NOMO-1 treated with dmso at 0.1 percent for 144 hours (cell line): ENCODE measurements at regions not wholly inside any gene's neighbourhood (a gene's known extent, or its start where the extent isn't known, plus 50 kb on each side); places are given as distances from the start of the nearest gene placed in this dataset.
"Not testable (repeated sequence)": the region's sequence is repeated elsewhere in the genome, so short reads cannot be mapped to it uniquely, and the experiment has no call there.

Source experiments
- DNase-seq: peaks from one replicate; lab custom pipeline; 2025; ENCODE audit not compliant: unreplicated experiment; lab: John Stamatoyannopoulos, UW

DNA sequence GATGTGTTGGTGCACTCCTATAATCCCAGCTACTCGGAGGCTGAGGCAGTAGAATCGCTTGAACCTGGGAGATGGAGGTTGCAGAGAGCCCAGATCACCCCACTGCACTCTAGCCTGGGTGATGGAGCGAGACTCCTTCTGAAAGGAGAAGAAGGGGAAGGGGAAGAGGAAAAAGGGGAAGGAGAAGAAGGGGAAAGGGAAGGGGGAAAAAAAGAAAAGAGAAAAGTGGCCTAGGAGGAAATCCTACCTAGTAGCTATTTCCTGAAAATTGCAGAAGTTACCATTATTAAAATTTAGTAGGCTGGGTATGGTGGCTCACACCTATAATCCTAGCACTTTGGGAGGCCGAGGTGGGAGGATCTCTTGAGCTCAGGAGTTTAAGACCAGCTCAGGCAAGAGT, 67.4 kb downstream of the ARRDC3 start:
- DNase-seq, result no peak

DNA sequence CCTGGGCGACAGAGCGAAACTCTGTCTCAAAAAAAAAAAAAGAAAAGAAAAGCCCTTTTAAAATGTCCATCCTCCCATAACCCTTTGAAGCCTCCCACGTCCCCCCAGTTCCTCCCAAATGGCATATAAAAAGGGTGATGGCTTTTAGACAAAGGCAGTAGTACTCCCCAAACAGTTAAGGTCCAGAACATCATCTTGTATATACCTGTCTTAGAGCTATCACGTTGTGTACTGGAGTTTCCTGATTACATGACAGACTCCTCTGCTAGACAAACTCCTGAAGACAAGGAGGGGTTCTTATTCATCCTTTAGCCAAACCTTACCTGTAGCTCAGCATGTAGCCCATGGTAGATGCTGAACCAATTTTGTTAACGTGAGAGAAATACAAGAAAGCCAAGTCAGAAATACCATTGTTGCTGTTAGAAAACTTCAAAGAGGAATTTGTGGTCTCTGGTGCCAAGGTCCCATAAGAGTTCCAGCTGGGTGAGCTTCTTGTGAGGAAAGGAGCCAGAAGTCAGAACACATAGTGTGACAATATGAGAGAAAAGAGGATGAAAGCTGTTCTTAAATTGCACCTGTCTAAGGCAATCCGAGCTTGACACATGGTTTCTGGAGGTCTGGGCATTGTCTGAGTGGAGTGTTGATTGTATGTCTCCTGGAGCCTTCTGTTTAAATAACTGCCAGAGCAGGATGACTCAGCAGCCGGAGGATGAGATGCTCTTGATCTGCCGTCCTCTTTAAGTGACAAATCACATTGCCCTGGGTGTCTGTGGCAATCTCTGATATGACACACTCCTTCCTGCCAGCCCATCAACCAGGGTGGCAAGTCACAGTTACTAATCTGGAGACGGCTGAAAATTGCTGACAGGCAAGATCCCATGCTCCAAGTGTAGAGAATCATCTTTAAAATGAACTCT, 69.1 kb downstream of the ARRDC3 start:
- DNase-seq, result peak; percentile 96

DNA sequence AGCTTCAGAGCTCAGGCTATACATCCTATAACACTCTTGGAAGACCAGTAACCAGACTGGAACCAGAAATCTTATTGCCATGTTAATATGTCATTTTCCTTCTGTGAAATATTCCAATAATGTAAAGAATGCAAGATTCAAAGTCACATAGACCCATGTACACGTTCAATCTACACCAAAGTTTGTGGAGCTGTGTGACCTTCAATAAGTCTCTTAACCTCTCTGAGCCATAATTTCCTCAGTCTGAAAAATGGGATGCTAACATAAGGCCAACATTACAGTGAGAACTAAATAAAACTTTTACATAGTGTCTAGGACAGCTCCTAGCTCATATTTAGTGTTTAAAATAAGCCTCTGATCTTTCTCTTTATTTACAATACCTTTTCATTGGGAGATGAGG, 70.4 kb downstream of the ARRDC3 start:
- DNase-seq, result no peak

DNA sequence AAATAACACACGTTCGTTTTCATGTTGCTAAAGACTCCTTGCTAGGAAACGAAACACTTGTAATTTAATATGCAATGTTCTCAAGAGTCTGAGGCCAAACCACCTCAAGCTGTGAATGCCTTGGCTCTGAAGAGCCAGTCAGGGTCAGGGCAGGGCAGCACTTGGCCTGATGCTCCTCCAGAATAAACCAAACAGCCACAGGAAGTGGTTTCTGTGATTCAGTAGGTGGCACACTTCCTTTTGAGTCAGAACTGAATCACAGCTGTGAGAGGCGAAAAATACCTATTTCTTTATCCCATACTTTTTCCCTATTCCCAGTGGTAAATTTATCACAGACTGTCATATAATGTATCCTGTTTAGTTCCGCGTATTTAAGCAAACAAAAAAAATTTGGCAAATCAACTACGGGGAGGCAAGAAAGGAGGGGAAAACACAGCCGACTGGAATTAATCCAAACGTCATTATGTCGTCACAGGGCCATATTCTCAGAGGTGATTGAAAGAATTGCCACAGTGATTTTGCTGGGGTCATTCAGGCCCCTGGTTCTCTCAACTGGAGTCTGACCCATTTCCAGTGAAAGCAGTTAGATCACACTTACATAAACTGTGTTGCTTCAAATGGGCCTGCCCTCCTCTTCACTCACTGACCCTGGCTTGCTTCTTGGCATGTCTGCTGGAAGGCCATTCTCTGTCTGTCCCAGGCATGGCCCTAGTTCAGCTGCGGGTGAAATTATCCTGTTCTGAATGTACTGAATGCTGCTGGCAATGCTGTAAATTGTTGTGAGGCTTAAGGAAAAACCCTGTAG, 71.2 kb downstream of the ARRDC3 start:
- DNase-seq, result peak; percentile 80

DNA sequence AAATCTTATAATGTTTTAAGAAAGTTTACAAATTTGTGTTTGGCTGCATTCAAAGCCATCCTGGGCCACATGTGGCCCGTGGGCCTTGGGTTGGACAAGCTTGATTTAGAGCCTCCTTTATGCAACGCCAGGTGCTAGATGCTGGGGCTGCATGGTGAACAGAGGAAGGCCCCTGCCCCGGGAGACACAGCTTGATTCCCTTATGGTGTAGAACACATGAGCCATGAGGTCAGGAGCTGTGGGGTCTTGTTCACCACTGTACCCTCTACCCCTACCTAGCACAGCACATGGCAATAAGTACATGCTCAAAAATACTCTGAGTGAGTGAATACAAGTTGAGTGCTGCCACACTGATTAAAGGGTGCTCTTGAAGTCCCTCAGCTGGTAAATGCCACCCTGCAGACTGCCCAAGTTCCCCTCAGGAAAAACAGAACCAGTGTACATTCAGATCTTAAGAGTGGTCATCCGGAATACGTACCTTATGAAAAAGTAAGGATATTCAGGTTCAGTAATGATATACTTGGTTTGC, 71.9 kb downstream of the ARRDC3 start:
- DNase-seq, result no peak

DNA sequence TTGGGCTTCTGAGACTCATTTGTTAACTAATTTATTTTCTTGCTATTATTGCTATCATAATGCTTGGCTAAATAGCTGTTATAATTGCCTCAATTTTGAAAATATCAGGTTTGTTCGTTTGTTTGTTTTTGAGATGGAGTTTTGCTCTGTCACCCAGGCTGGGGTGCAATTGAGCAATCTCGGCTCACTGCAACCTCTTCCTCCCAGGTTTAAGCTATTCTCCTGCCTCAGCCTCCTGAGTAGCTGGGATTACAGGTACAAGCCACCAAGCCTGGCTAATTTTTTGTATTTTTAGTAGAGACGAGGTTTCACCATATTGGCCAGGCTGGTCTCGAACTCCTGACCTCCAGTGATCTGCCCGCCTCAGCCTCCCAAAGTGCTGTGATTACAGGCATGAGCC, 75.0 kb downstream of the ARRDC3 start:
- DNase-seq, result not testable (repeated sequence)

DNA sequence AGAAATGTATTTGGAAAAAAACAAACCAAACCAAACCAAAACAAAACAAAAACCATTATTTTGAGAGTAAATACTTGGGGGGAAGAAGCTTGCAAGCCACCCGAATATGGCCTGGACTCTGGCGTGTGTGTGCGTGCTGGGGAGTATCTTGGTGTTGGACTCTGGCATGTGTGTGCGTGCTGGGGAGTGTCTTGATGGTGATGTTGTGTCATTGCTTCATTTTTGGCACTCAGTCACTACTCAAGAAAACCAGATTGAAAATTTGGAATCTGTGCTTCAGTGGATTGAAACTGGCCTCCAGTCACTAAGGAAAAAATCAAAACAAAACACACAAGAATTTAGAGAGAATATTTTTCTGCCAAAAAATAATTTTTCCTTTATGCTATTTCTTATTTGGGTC, 76.1 kb downstream of the ARRDC3 start:
- DNase-seq, result no peak

DNA sequence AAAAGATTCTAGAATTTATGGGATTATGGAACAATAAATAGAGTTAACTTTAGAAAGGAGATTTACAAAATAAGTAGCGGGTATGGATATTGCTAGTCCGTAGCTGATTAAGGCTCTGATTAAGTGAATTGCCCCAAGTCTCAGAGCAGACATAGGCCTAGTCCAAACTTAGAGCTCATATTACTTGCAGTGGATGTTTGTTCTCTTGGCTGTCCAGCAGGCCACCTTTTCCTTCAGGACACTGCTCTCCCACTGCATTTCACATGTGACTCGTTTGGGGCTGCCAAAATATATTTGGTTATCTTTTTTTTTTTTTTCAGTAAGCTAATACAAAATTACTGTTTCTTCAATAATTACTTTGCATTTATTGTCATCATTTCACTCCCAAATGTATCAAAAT, 76.6 kb downstream of the ARRDC3 start:
- no peak for DNase-seq

DNA sequence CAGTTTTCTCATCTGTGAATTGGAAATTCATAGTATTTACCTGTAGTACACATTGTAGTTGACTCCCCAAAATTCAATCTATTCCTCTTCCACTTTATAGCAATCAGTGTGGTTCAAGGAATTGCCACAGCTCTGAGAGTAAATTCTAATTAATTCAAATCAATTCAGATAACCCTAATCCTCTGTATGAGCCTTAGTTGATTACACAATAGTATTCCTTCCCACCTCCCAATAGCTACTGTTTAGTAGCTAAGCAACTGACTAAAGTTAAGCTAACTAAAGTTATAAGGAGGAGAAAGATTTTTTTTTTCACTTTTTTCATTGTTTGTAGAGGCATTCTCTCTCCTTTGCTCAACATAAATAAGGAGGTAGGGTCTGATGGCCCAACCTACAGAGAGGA, 77.5 kb downstream of the ARRDC3 start:
- no peak for DNase-seq

DNA sequence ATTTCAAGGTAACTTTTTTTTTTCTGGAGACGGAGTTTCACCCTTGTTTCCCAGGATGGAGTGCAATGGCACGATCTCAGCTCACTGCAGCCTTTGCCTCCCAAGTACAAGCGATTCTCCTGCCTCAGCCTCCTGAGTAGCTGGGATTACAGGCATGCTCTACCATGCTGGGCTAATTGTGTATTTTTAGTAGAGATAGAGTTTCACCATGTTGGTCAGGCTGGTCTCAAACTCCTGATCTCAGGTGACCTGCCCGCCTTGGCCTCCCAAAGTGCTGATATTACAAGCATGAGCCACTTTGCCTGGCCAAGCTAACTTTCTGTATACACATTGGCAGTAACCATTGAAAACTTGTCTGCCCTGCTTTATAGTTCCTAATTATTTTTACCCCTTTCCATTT, 79.1 kb downstream of the ARRDC3 start:
- not testable (repeated sequence) for DNase-seq

DNA sequence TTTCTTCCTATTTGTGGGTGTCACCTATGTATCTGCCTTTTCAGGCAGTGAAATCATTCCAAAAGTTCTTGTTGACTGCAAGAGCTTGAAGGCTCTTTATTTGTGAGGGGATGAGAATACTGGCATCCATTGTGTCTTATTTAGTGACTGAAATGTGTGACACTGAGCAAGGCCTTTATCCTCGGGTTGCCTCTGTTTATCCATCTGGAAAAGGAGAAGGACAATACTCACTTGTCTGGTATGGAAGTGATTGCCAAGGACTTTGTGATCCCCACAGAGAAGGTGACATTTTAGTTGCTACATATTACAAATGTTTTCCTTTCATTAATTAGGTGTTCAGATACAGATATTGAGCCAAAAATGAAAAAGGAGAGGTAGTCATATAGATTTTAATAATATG, 80.2 kb downstream of the ARRDC3 start:
- no peak for DNase-seq

DNA sequence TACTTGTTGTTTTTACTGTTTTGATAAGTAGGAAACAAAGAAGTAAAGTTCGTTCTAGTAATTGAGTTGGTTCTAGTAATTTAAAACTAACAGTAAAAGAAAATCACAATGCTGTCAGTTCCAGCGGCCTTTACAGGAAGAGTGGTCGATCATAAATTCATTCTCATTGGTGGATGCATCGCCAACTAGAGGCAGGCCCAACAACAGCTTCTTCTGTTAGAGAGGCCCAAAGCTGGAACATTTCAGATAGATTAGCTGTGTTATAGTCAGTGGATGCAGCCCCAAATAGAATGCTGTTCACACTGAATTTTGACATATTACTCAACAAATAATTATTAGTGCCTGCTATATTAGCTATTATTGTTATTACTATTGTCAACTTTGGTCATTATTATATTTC, 80.8 kb downstream of the ARRDC3 start:
- no peak for DNase-seq

DNA sequence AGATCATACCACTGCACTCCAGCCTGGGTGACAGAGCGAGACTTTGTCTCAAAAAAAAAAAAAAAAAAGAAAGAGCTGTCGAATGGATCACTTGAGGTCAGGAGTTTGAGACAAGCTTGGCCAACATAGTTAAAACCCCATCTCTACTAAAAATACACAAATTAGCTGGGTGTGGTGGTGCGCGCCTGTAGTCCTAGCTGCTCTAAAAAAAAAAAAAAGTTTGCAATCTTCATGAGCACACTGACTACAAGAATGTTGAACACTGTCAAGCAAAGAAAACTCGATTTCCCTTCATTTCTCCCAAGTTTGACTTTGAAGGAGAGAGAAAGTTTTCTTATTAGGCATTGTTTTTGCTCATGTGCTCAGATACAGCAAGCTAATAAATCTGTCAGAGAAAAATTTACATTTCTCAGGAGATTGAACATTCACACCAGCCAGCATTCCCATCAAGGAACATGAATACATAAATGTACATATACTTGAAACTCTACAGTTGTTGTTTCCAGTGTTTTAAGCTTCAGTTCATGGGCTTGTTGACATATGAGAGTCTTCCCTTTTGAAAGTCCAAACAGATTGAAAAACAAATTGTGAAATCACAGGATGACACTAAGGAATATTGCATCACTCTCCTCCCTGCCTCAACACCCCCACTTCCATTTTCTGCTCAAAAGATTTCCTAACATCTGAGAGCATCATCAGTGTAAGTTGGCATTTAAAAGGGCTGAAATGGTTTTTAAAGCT, 81.8 kb downstream of the ARRDC3 start:
- DNase-seq, result no peak

DNA sequence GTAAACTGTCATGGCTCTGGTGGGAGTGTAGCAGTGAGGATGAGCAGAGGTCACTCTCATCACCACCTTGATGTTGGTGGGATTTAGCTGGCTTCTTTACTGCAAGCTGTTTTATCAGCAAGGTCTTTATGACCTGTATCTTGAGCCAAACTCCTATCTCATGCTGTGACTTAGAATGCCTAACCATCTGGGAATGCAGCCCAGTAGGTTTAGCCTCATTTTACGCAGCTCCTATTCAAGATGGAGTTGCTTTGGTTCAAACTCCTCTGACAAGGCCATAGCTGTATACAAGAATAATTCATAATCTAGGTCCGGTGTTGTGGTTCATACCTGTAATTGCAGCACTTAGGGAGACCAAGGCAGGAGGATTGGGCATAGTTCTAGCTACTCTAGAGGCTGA, 85.1 kb downstream of the ARRDC3 start:
- no peak for DNase-seq

DNA sequence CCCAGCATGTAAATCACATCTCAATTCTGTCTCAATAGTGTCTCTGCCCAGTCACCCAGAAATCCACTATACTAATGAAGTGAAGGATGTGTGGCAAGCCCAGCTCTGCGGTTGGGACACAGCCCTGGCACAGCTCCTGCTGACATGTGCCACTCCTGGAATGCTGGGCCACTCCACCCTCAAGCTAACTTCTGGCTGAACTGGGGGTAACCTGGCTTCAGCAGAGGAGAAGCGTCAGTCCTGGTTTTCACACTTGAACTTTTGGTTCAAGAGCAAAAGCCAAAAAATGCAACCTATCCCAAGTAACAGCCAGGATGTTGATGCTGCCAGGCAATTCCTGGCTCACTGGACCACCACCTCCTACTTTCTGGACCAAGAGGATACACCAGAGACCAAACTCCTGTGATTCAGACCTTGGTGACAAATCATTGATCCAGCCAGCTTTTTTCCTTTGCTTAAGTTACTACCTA, 86.4 kb downstream of the ARRDC3 start:
- DNase-seq, result no peak

DNA sequence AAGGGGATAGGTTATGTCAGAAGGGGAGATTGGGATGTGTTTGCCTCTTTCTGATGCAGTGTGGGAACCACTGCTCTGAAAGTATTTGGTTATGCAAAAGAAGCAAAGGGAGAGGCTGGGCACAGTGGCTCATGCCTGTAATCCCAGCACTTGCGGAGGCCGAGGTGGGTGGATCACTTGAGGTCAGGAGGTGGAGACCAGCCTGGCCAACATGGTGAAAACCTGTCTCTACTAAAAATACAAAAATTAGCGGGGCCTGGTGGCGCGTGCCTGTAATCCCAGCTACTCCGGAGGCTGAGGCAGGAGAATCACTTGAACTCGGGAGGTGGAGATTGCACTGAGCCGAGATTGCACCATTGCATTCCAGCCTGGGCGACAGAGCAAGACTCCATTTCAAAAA, 87.0 kb downstream of the ARRDC3 start:
- not testable (repeated sequence) for DNase-seq

DNA sequence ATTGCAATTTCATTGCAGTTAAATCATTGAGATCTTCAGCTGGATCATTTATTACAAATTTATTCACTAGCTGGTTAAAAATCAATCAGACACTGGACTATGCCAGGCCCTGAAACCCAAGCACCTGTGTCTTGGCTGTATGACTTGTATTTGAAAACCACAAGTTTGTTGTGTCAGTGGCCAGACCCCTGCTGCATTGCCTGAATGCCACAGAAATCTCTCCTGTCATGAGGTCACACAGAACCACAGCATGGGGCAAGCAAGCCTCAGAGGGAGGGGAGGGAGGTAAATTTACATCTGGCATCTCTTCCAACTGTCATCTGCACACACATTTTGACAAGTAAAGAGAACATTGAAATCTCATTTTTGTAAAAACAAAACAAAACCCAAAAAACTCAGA, 90.0 kb downstream of the ARRDC3 start:
- DNase-seq, result no peak

DNA sequence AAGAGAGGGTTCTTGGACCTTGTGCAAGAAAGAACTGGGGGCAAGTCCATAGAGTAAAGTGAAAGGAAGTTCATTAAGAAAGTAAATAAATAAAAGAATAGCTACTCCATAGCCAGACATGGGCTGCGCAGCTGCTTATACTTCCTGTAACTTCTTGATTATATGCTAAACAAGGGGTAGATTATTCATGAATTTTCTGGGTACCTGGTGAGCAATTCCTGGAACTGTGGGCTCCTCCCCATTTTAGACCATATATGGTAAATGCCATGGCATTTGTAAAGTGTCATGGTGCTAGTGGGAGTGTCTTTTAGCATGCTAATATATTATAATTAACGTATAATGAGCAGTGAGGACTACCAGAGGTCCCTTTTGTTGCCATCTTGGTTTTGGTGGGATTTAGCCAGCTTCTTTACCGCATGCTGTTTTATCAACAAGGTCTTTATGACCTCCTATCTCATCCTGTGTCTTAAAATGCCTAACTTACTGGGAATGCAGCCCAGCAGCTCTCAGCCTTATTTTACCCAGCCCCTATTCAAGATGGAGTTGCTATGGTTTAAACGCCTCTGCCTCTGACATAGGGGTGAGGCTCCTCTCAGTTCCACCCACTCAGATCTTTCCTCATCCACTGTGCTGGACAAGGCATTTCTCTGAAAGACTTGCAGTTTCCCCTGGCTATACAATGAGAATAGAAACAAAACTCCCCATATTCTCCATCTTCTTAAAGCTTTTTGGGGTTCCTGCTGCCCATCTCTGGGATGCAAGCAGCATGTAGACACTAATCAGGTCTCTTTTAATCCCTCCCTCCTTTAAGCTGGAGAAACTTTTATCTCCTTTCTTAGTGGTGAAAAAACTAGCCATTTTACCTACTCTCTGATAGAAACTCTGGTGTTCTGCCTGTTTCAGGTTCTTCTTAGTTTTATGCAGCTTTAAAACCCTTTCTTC, 91.2 kb downstream of the ARRDC3 start:
- DNase-seq, result no peak

DNA sequence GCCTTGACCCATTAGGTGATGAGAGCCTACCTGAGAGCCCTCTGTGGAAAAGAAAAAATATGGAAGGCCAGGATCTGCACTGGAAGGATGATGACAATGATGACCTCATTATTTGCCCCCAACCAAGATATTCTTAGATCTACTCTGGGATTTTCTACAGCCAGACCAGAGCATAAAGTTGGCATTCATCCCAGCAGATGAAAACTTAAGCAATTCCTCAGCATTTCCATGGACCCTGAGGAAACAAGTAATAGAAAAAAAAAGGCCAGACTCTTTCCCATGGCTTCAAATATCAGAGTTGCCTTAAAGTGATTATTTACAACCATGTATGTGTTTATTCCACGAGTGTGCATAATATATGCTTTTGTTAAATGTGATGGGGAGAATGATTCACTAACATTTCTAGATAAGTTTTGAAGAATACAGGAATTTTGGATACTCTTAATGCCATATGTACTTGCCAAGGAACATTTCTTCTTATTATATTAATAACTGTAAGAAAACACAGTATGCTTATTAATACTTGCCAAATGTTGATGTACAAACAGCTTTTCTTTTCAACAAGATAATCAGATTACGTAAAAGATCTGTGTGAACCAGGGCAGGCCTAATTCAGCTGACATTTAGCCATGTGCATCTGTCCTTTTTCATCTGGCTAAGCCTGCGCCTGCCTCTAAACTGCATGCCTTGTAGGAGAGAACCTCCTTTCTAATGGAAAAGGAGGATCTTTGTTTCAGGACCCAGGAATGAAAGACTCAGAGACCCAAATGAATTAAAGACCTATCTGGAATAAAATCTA, 94.8 kb downstream of the ARRDC3 start:
- no peak for DNase-seq
